NB4 (cell line): ENCODE measurements at regions not wholly inside any gene's neighbourhood (a gene's known extent, or its start where the extent isn't known, plus 50 kb on each side); places are given as distances from the start of the nearest gene placed in this dataset.

Experiments used
- DNase-seq: peaks from one replicate; pipeline ENCODE4 v3.0.0; 2010; ENCODE audit warnings: low read depth
- H3K4me3 ChIP-seq: one replicate; pipeline ENCODE4 v1.5.1; 2011; ENCODE audit warnings: mild to moderate bottlenecking, low read depth, low read length, moderate library complexity
- CTCF ChIP-seq: IDR thresholded peaks from one replicate; pipeline ENCODE4 v1.5.1; 2012; ENCODE audit warnings: low read depth, low read length
- MAX ChIP-seq: IDR thresholded peaks from 2 replicates; pipeline ENCODE4 v1.6.1; 2011; ENCODE audit warnings: low read depth, low read length
- MYC ChIP-seq: IDR thresholded peaks from 2 replicates; pipeline ENCODE4 v1.6.1; 2011; ENCODE audit warnings: low read depth, low read length
- POLR2A ChIP-seq: IDR thresholded peaks from 2 replicates; pipeline ENCODE4 v1.6.1; 2011; ENCODE audit warnings: mild to moderate bottlenecking; ENCODE audit not compliant: insufficient read length; ENCODE audit errors: extremely low read depth

- H3K4me3 ChIP-seq: no peak overlapping the region
- no peak for TF ChIP-seq POLR2A
- no peak for TF ChIP-seq CTCF
- no peak for TF ChIP-seq MAX
- no peak for TF ChIP-seq MYC
- no peak for DNase-seq
Measured at GRCh38 chr5:67455970-67456369, 259.4 kb upstream of the CD180 start.

GRCh38 chr5:67454957-67455561 is 258.5 kb upstream of the CD180 start:
- TF ChIP-seq MYC: no peak
- no peak for TF ChIP-seq CTCF
- no peak for TF ChIP-seq POLR2A
- TF ChIP-seq MAX: no peak
- no peak overlapping the region for H3K4me3 ChIP-seq
- DNase-seq: no peak

- TF ChIP-seq MAX (no peak), CTCF (no peak), MYC (no peak), POLR2A (no peak)
- no peak overlapping the region for H3K4me3 ChIP-seq
- no peak for DNase-seq
Measured at GRCh38 chr5:67453111-67453905, 256.7 kb upstream of the CD180 start.

GRCh38 chr5:67451640-67452279 is 255.2 kb upstream of the CD180 start:
- TF ChIP-seq POLR2A (no peak), MAX (no peak), CTCF (no peak), MYC (no peak)
- H3K4me3 ChIP-seq: no peak overlapping the region
- DNase-seq: no peak

GRCh38 chr5:67447732-67448131 is 251.1 kb upstream of the CD180 start:
- no peak overlapping the region for H3K4me3 ChIP-seq
- TF ChIP-seq POLR2A: no peak
- TF ChIP-seq MAX: no peak
- TF ChIP-seq MYC: no peak
- no peak for TF ChIP-seq CTCF
- no peak for DNase-seq
